ENCODE measurements at regions not wholly inside any gene's neighbourhood (a gene's known extent, or its start where the extent isn't known, plus 50 kb on each side); places are given as distances from the start of the nearest gene placed in this dataset.
"Not testable (repeated sequence)": the region's sequence is repeated elsewhere in the genome, so short reads cannot be mapped to it uniquely, and the experiment has no call there.

DNA sequence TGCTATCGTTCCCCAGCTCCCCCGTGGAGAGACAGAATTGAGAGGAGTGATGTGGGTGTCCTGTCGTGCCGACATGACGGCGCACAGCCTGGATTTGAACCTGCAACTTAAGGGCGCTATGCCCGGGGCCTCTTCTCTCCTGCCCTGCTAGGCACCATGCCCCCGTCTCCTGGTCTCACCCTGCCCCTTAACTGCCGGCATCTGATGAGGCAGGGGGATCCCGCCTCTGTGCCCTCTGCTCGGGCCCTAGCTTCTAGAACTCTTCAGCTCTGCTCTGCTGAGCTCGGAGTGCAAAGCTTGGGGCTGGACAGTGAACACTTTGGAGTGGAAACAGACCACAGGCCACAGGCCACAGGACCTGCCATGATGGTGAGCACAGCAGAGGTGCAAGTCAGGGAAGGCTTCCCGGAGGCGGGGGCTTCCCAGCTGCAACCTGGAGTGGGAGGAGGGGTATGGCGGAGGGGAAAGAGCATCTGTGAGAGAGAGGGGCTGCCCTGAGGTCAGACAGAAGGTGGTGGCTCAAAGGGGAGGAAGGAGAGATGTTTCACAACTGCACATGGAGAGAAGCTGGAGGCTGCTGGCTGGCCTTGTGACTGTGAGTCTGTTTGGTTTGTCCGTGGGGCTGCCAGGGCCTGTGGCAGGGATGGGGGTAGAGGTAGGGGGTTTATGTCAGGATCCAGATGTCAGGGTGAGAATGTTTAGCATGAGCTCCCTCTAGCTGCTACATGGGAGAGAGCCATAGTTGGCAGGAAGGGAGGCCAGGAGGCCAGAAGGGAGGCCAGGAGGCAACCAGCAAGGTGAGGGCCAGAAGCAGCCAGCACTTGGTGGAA lies 107.8 kb downstream of the CRLF3 start:
- no peak overlapping the region for H3K4me3 ChIP-seq
- no peak for DNase-seq
- no peaks in the 10 kb centered on the region for H3K4me1 ChIP-seq
- no peaks in the 10 kb centered on the region for H3K27me3 ChIP-seq
- 87% methylated on average over 17 of the region's 17 CpGs for WGBS, 2 donors
- H3K36me3 ChIP-seq (ENCODE audit: low read depth, missing control alignments): no peaks in the 10 kb centered on the region
- H3K27ac ChIP-seq: no peak overlapping the region
- H3K9me3 ChIP-seq: no peaks in the 10 kb centered on the region
- intact Hi-C loops (cut with DNase I; ENCODE audit: low total_unique reads): no loop called here
- TF ChIP-seq, protein P1, sequence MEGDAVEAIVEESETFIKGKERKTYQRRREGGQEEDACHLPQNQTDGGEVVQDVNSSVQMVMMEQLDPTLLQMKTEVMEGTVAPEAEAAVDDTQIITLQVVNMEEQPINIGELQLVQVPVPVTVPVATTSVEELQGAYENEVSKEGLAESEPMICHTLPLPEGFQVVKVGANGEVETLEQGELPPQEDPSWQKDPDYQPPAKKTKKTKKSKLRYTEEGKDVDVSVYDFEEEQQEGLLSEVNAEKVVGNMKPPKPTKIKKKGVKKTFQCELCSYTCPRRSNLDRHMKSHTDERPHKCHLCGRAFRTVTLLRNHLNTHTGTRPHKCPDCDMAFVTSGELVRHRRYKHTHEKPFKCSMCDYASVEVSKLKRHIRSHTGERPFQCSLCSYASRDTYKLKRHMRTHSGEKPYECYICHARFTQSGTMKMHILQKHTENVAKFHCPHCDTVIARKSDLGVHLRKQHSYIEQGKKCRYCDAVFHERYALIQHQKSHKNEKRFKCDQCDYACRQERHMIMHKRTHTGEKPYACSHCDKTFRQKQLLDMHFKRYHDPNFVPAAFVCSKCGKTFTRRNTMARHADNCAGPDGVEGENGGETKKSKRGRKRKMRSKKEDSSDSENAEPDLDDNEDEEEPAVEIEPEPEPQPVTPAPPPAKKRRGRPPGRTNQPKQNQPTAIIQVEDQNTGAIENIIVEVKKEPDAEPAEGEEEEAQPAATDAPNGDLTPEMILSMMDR (IDR thresholded peaks at IDR 0.05): peak in 1 of 3 experiments; percentile 12
- no peak for TF ChIP-seq POLR2A (IDR thresholded peaks at IDR 0.05)

- H3K4me1 ChIP-seq; H3K36me3 ChIP-seq (ENCODE audit: low read depth, missing control alignments); DNase-seq; H3K4me3 ChIP-seq; H3K27me3 ChIP-seq; H3K9me3 ChIP-seq; intact Hi-C loops (cut with DNase I; ENCODE audit: low total_unique reads); H3K27ac ChIP-seq: not testable (repeated sequence)
- 70 to 79% methylated on average over 24 to 25 of the region's 25 CpGs for WGBS, 2 donors
- TF ChIP-seq, protein P1 (IDR thresholded peaks at IDR 0.05): peak in 2 of 3 experiments; percentile 28 to 39
These were observed 109.5 kb downstream of the CRLF3 start for GRCh38 chr17:30714825-30715622.

- DNase-seq; H3K9me3 ChIP-seq; H3K36me3 ChIP-seq (ENCODE audit: low read depth, missing control alignments); H3K27ac ChIP-seq; H3K27me3 ChIP-seq; intact Hi-C loops (cut with DNase I; ENCODE audit: low total_unique reads); H3K4me1 ChIP-seq; H3K4me3 ChIP-seq: not testable (repeated sequence)
- 74 to 77% methylated on average over 10 of the region's 10 CpGs for whole genome bisulfite sequencing, 2 donors
These were observed 110.7 kb downstream of the CRLF3 start for GRCh38 chr17:30713805-30714204.

DNA sequence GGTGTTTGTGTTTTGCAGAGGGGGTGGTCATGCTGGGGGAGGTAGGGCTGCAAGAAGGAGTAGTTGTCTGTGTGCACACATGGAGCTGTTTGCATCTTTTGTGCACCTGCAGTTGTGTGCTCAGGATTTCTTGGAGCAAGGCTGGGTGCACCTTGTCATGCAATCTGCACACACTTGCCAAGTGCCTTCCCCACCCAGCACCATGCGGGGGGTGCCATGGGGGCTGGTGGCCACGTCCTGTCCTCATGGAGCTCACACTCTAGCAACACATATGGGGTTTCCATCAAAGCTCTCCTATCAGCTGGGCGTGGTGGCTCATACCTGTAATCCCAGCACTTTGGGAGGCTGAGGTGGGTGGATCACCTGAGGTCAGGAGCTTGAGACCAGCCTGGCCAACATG lies 111.6 kb downstream of the CRLF3 start:
- H3K4me1 ChIP-seq; H3K9me3 ChIP-seq; H3K4me3 ChIP-seq; intact Hi-C loops (cut with DNase I; ENCODE audit: low total_unique reads); DNase-seq; H3K27ac ChIP-seq; H3K36me3 ChIP-seq (ENCODE audit: low read depth, missing control alignments); H3K27me3 ChIP-seq: not testable (repeated sequence)
- 86 to 87% methylated on average over 3 of the region's 3 CpGs for WGBS, 2 donors

DNA sequence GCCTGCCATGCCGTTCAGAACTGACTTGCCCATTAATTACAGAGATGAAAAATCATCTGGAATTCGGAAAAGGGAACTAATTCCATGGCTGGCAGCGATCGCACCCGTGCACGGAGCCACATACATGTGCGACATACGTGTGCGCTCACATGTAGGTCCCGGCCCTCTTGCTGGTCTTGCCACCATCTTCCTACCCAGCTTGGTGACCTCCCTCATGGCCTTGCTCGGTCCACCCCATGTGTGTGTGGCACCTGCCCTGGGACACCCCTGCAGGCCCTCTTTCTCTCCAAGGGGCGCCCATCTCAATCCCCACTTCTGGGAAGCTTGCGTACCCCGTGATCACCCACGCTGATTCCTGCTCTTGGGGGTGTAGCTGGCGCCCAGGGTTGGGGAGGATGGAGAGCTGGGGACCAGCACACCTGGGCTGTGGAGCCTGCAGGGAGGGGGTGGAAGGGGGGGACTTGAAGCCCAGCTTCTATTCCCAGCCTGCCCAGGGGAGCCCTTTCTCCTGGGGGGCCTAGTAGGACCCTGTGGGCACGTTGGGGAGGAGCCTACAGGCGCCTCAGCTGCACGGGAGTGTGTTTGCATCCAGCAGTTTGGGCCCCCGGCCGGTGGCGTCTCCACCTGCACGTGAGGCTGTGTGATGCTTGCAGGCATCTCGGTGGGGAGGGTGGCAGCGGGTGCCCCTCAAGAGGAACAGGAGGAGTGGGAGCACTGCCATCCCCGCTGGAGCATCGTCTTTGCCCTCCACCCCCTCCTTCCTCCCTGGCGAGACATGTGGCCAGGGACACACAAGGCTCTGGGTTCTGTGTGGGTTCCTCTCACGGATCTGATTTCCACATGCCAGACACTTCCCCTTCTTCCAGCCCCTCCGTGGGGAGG lies 112.6 kb downstream of the CRLF3 start:
- H3K36me3 ChIP-seq (ENCODE audit: low read depth, missing control alignments); intact Hi-C loops (cut with DNase I; ENCODE audit: low total_unique reads); DNase-seq: not testable (repeated sequence)

DNA sequence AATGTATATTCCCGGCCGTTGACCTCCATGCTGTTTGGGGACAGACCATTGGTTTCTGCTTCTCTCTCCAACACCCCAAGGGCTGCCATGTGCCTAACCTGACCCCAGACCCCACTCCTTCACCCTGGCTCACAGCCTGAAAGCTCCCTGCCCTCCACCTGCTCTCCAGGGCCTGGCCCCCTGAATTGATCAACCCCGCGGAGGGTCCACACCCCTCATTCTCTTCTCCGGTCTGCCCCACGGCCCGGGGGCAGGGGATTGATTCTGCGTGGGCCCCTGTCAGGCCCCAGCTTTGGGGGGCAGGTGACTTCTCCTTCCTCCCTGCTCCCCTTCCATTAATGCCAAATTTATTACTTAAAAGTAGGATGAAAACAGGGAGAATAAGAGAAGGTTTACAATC lies 113.3 kb downstream of the CRLF3 start:
- H3K27me3 ChIP-seq; H3K9me3 ChIP-seq; intact Hi-C loops (cut with DNase I; ENCODE audit: low total_unique reads); H3K36me3 ChIP-seq (ENCODE audit: low read depth, missing control alignments); H3K4me1 ChIP-seq; H3K27ac ChIP-seq; DNase-seq: not testable (repeated sequence)
- 54 to 56% methylated on average over 8 of the region's 8 CpGs for WGBS, 2 donors
- peak overlapping the region in 1 of 2 donors; percentile 7 for H3K4me3 ChIP-seq

More for the DNA sequence above, 112.6 kb downstream of the CRLF3 start:
- H3K27me3 ChIP-seq, H3K9me3 ChIP-seq, H3K27ac ChIP-seq, H3K4me3 ChIP-seq, H3K4me1 ChIP-seq: not testable (repeated sequence)
- WGBS, 2 donors: 55 to 64% methylated on average over 14 to 30 of the region's 30 CpGs

GRCh38 chr17:30710276-30711088 lies 114.0 kb downstream of the CRLF3 start:
- H3K27ac ChIP-seq; intact Hi-C loops (cut with DNase I; ENCODE audit: low total_unique reads); H3K4me1 ChIP-seq; DNase-seq; H3K9me3 ChIP-seq; H3K27me3 ChIP-seq; H3K36me3 ChIP-seq (ENCODE audit: low read depth, missing control alignments): not testable (repeated sequence)
- WGBS, 2 donors: 30 to 45% methylated on average over 9 to 19 of the region's 31 CpGs
- H3K4me3 ChIP-seq: peak overlapping the region; percentile 62 to 63

DNA sequence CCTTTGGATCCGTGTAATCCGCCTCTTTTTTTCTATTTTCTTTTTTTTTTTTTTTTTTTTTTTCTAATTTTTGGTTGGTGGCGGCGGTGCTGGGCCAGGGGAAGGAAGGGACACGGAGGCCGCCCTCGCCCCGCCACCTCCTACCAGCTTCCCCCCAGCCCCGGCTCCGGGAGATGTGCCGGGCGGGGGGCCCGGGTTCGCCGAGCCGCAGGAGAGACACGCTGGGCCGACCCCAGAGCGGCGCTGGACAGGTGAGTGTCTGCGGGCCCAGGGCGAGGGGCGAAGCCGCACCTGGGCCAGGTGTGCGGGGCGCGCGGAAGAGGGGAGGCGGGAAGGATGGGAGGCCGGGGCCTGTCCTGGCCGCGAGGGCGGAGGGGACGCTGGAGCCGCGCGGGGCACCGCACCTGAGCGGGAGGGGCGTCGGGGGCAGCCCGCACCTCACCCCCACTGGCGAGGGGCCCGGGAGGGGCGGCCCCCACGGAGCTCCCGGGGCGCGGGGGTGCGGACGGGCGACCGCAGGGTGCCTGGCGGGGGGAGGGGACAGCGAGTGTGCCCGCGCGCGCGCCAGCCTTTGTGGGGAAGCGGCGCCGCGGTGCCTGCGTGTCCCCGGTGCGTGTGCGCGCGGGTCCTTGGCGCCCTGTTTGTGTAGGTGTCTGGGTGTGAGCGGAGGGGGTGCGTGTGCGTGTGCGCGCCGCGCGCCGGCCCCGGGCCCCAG lies 114.8 kb downstream of the CRLF3 start:
- H3K36me3 ChIP-seq (ENCODE audit: low read depth, missing control alignments); intact Hi-C loops (cut with DNase I; ENCODE audit: low total_unique reads); H3K4me1 ChIP-seq; H3K27ac ChIP-seq; H3K27me3 ChIP-seq; H3K9me3 ChIP-seq: not testable (repeated sequence)
- H3K4me3 ChIP-seq: peak overlapping the region; percentile 62 to 63
- 0% methylated on average over 9 to 73 of the region's 81 CpGs for WGBS, 2 donors
- DNase-seq: peak; percentile 40

Measured in testis (tissue), 2 donors.